ENCODE measurements at regions not wholly inside any gene's neighbourhood (a gene's known extent, or its start where the extent isn't known, plus 50 kb on each side); places are given as distances from the start of the nearest gene placed in this dataset.

DNA sequence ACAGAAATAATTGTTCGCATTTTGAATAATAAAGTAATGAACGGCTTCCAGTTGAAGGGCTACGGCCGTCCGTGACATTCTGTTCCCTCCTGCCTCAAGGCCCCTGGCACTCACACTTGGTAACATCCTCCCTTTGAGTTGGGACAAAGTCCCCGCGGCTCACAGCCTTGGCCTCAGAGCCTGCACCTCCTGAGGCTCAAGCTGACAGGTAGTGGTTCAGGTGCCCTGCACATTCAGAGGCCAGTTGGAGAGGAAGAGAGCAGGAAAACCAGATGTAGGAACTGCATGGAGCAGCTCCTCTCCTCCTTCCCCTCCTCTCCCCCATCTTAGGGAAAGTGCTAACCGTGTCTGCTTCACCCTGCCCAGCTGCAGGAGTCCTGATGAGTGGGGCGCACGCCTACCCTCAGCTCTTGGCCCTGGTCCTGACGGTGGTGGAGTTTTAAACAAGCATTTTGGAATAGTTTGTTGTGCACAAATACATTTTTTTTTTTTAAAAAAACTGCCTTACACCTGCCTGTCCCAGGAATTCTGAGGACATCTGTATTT lies 393.1 kb downstream of the SMOC2 start:
- CTCF ChIA-PET, result interaction anchor here (0.6 kb wide), 1 partner anchor 1310 kb away, joined by 3 read pairs; no protein-coding TSS in a partner anchor
- DNase-seq (ENCODE audit: unreplicated experiment), result no peak
- no peaks in the 10 kb centered on the region for H3K4me1 Mint-ChIP-seq (ENCODE audit: insufficient read depth, unreplicated experiment)
- POLR2A ChIA-PET, result interaction anchor here (0.7 kb wide), 1 partner anchor 42 kb away, joined by 4 read pairs; no protein-coding TSS in a partner anchor
- H3K27ac Mint-ChIP-seq (ENCODE audit: low read depth, unreplicated experiment), result no peak overlapping the region
- H3K36me3 Mint-ChIP-seq (ENCODE audit: insufficient read depth, unreplicated experiment), result no peaks in the 10 kb centered on the region
- intact Hi-C loops (cut with micrococcal nuclease), result no loop called here
- no peak overlapping the region for H3K4me3 Mint-ChIP-seq (ENCODE audit: unreplicated experiment)
- TF ChIP-seq CTCF (IDR thresholded peaks at IDR 0.05; ENCODE audit: unreplicated experiment), result no peak
- peaks cover under 1% of the 10 kb centered on the region for H3K9me3 Mint-ChIP-seq (ENCODE audit: unreplicated experiment)
- H3K27me3 Mint-ChIP-seq (ENCODE audit: insufficient read depth, unreplicated experiment), result peaks cover 36% of the 10 kb centered on the region
- BruUV-seq (replicated peaks), result no TSS peak

DNA sequence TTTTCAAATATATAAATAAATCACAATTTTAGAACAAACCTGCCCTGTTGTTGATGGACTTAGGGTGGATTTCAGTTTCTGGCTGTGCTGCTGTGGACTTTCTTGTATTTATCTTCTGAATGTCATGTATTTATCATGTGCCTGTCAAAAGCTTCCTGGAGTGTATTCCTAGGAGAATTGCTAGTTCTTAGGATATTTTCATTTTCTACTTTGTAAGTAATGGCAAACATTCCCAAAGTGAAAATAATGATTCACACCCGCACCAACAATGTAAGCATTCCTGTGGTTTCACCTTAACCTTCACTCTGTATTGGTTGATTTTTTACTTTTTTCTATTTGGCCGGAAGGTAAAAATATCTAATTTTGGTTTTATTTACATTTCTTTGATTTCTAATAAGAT lies 387.8 kb downstream of the SMOC2 start:
- Mint-ChIP-seq H3K9me3 (ENCODE audit: unreplicated experiment) (no peaks in the 10 kb centered on the region), H3K4me1 (ENCODE audit: insufficient read depth, unreplicated experiment) (no peaks in the 10 kb centered on the region), H3K4me3 (ENCODE audit: unreplicated experiment) (no peak overlapping the region), H3K27me3 (ENCODE audit: insufficient read depth, unreplicated experiment) (peaks cover 10% of the 10 kb centered on the region), H3K27ac (ENCODE audit: low read depth, unreplicated experiment) (no peak overlapping the region), H3K36me3 (ENCODE audit: insufficient read depth, unreplicated experiment) (no peaks in the 10 kb centered on the region)
- no peak for TF ChIP-seq CTCF (IDR thresholded peaks at IDR 0.05; ENCODE audit: unreplicated experiment)
- DNase-seq (ENCODE audit: unreplicated experiment), result no peak
- intact Hi-C loops (cut with micrococcal nuclease), result no loop called here
- ChIA-PET POLR2A (interaction anchor here (0.7 kb wide), 1 partner anchor 100 kb away, joined by 3 read pairs; no protein-coding TSS in a partner anchor), CTCF (interaction anchor here (0.7 kb wide), 1 partner anchor 14 kb away, joined by 3 read pairs; no protein-coding TSS in a partner anchor)
- BruUV-seq (replicated peaks), result no TSS peak

- no peaks in the 10 kb centered on the region for H3K36me3 Mint-ChIP-seq (ENCODE audit: insufficient read depth, unreplicated experiment)
- H3K4me1 Mint-ChIP-seq (ENCODE audit: insufficient read depth, unreplicated experiment), result no peaks in the 10 kb centered on the region
- POLR2A ChIA-PET, result interaction anchor here (0.6 kb wide), 1 partner anchor 100 kb away, joined by 3 read pairs; no protein-coding TSS in a partner anchor
- no peak for TF ChIP-seq CTCF (IDR thresholded peaks at IDR 0.05; ENCODE audit: unreplicated experiment)
- H3K4me3 Mint-ChIP-seq (ENCODE audit: unreplicated experiment), result no peak overlapping the region
- H3K27ac Mint-ChIP-seq (ENCODE audit: low read depth, unreplicated experiment), result no peak overlapping the region
- CTCF ChIA-PET, result no interaction called here
- no peak for DNase-seq (ENCODE audit: unreplicated experiment)
- H3K27me3 Mint-ChIP-seq (ENCODE audit: insufficient read depth, unreplicated experiment), result peaks cover 3% of the 10 kb centered on the region
- intact Hi-C loops (cut with micrococcal nuclease), result no loop called here
- no TSS peak for BruUV-seq (replicated peaks)
- H3K9me3 Mint-ChIP-seq (ENCODE audit: unreplicated experiment), result no peaks in the 10 kb centered on the region
Measured at GRCh38 chr6:168828035-168828434, 387.1 kb downstream of the SMOC2 start.

DNA sequence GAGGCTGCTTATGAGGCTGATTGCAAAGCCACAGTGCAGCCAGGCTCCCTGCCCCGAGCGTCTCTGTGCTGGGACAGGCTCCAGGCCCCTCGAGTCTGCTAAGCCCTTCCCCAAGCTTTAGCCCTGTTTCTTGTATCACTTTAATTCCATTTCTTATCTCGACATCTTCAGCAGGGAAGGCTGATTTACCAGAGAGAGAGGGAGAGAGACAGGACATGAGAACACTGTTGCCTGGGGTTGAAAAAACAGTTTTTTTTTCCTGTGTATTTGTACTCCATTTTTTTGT lies 386.5 kb downstream of the SMOC2 start:
- H3K4me3 Mint-ChIP-seq (ENCODE audit: unreplicated experiment), result no peak overlapping the region
- no peak for DNase-seq (ENCODE audit: unreplicated experiment)
- H3K4me1 Mint-ChIP-seq (ENCODE audit: insufficient read depth, unreplicated experiment), result no peaks in the 10 kb centered on the region
- no peaks in the 10 kb centered on the region for H3K36me3 Mint-ChIP-seq (ENCODE audit: insufficient read depth, unreplicated experiment)
- intact Hi-C loops (cut with micrococcal nuclease), result no loop called here
- CTCF ChIA-PET, result no interaction called here
- POLR2A ChIA-PET, result interaction anchor here (0.6 kb wide), 1 partner anchor 100 kb away, joined by 3 read pairs; no protein-coding TSS in a partner anchor
- no TSS peak for BruUV-seq (replicated peaks)
- no peaks in the 10 kb centered on the region for H3K9me3 Mint-ChIP-seq (ENCODE audit: unreplicated experiment)
- H3K27me3 Mint-ChIP-seq (ENCODE audit: insufficient read depth, unreplicated experiment), result no peaks in the 10 kb centered on the region
- no peak overlapping the region for H3K27ac Mint-ChIP-seq (ENCODE audit: low read depth, unreplicated experiment)
- TF ChIP-seq CTCF (IDR thresholded peaks at IDR 0.05; ENCODE audit: unreplicated experiment), result no peak

Data from MCF 10A (cell line).